NCI-H128 (cell line): ENCODE measurements at regions not wholly inside any gene's neighbourhood (a gene's known extent, or its start where the extent isn't known, plus 50 kb on each side); places are given as distances from the start of the nearest gene placed in this dataset.

ENCODE experiments used
- DNase-seq: peaks from one replicate; lab custom pipeline; 2025; ENCODE audit not compliant: unreplicated experiment; lab: John Stamatoyannopoulos, UW

GRCh38 chr3:24905266-24905665 is 410.6 kb upstream of the THRB start:
- DNase-seq, result no peak

- DNase-seq, result no peak
These were observed 412.5 kb upstream of the THRB start for GRCh38 chr3:24907106-24907505.

- DNase-seq, result no peak
These were observed 416.4 kb upstream of the THRB start for GRCh38 chr3:24911076-24911475.

GRCh38 chr3:24915639-24916038 is 421.0 kb upstream of the THRB start:
- DNase-seq, result no peak

- DNase-seq, result no peak
These were observed 423.3 kb upstream of the THRB start for GRCh38 chr3:24917908-24918307.

GRCh38 chr3:24923570-24923969 is 428.9 kb upstream of the THRB start:
- no peak for DNase-seq

GRCh38 chr3:24929521-24929920 is 434.9 kb upstream of the THRB start:
- DNase-seq, result no peak

- DNase-seq, result no peak
These were observed 438.8 kb upstream of the THRB start for GRCh38 chr3:24933401-24933800.

- DNase-seq, result no peak
These were observed 441.9 kb upstream of the THRB start for GRCh38 chr3:24936574-24936973.

- no peak for DNase-seq
These were observed 442.6 kb upstream of the THRB start for GRCh38 chr3:24937228-24937627.

GRCh38 chr3:24937780-24938179 is 443.1 kb upstream of the THRB start:
- DNase-seq, result no peak

- DNase-seq, result no peak
These were observed 449.3 kb upstream of the THRB start for GRCh38 chr3:24943961-24944360.

- DNase-seq, result no peak
These were observed 450.3 kb upstream of the THRB start for GRCh38 chr3:24944805-24945520.

- no peak for DNase-seq
These were observed 450.9 kb upstream of the THRB start for GRCh38 chr3:24945563-24945962.

GRCh38 chr3:24947103-24947502 is 452.5 kb upstream of the THRB start:
- no peak for DNase-seq

GRCh38 chr3:24951180-24951579 is 456.5 kb upstream of the THRB start:
- no peak for DNase-seq

- DNase-seq, result no peak
These were observed 457.7 kb upstream of the THRB start for GRCh38 chr3:24952388-24952787.

- DNase-seq, result no peak
These were observed 458.6 kb upstream of the THRB start for GRCh38 chr3:24953060-24953771.

- DNase-seq, result no peak
These were observed 462.0 kb upstream of the THRB start for GRCh38 chr3:24956613-24957012.

GRCh38 chr3:24958271-24958670 is 463.6 kb upstream of the THRB start:
- DNase-seq, result no peak

GRCh38 chr3:24958910-24959447 is 464.3 kb upstream of the THRB start:
- no peak for DNase-seq
